ENCODE measurements at regions not wholly inside any gene's neighbourhood (a gene's known extent, or its start where the extent isn't known, plus 50 kb on each side); places are given as distances from the start of the nearest gene placed in this dataset.

DNA sequence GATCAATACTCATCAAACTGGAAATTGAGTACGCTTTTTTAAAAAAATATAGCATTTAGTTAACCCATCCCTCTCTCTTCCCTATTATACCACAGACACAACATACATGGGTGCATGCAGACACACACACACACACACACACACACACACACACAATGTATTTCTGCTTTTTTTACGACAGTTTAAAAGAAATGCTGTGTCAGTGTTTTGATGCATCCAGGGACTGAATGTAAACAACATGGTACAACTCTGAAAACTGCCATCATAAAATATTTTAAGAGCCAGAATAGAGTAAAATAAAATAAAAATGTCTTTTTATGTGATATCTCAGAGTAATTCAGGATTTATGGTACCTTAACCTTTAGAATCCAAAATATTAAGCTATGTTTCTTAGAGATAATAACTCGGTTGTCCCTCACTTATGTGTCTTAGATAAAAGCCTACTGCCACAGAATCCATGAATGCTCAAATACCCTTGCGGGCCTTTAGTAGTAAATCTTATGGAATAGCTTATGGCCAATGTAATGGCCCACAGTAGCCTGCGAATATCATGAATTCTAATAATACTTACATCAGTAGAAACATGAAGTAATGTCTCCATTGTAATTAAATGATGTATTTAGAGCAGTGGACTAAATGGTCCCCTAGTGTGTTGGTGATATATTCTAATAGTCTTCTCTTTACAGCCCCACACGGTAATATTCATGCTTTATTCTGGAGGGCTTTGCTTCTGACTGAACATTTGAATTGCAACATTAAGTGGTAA lies 251.6 kb upstream of the FIGN start:
- TF ChIP-seq CHD1 (IDR thresholded peaks at IDR 0.05; ENCODE audit: low read depth, low read length), result no peak
- TF ChIP-seq SMC3 (IDR thresholded peaks at IDR 0.05; ENCODE audit: low read depth, low read length), result no peak
- peak; percentile 26; the same call in 1 of the 2 replicates for TF ChIP-seq MAFK (IDR thresholded peaks at IDR 0.05; ENCODE audit: low read depth, low read length)
- Histone ChIP-seq H2AFZ (replicated peaks; ENCODE audit: low read length, poor library complexity) (no peak overlapping the region), H2BK15ac (ENCODE audit: low read depth, low read length) (no peak overlapping the region), H3K18ac (ENCODE audit: low read depth, low read length) (no peak overlapping the region), H3K4me1 (ENCODE audit: control insufficient read depth, insufficient read depth, low read length) (no peaks in the 10 kb centered on the region), H3K9me3 (ENCODE audit: control insufficient read depth, insufficient read depth, low read length) (0 out of 2 replicates have a peak, but pooled peaks cover 2% of the 10 kb centered on the region), H3K9me1 (ENCODE audit: insufficient read depth, low read length) (no peaks in the 10 kb centered on the region), H4K8ac (ENCODE audit: low read depth in 2 of 2, low read length in 2 of 2) (no peak overlapping the region), H3K4ac (ENCODE audit: low read depth, low read length) (no peak overlapping the region), H3K23ac (ENCODE audit: low read depth, low read length) (no peak overlapping the region), H2AK9ac (replicated peaks; ENCODE audit: low read depth, low read length, poor library complexity) (no peak overlapping the region), H3K36me3 (ENCODE audit: control insufficient read depth, insufficient read depth, low read length) (no peaks in the 10 kb centered on the region), H3K27ac (ENCODE audit: insufficient read depth, low read length) (no peak overlapping the region), H3K9ac (ENCODE audit: low read depth, low read length) (no peak overlapping the region), H3K4me2 (ENCODE audit: low read depth, low read length) (no peak overlapping the region), H3K27me3 (ENCODE audit: control insufficient read depth, insufficient read depth, low read length) (no peaks in the 10 kb centered on the region), H4K20me1 (ENCODE audit: insufficient read depth, low read length) (no peaks in the 10 kb centered on the region), H2AK5ac (ENCODE audit: low read depth, low read length) (no peak overlapping the region), H2BK20ac (ENCODE audit: low read depth, low read length) (no peak overlapping the region), H4K91ac (ENCODE audit: insufficient read depth, low read depth, low read length) (no peak overlapping the region), H3K56ac (ENCODE audit: extremely low read depth, insufficient read depth, low read length) (no peak overlapping the region), H2BK5ac (ENCODE audit: low read depth, low read length, poor library complexity, severe bottlenecking) (no peak overlapping the region), H3K79me1 (ENCODE audit: low read depth in 1 of 2, low read length in 2 of 2) (no peaks in the 10 kb centered on the region), H3K14ac (replicated peaks; ENCODE audit: low read depth, low read length) (no peak overlapping the region), H4K5ac (ENCODE audit: low read depth, low read length) (no peak overlapping the region), H2BK120ac (ENCODE audit: low read depth, low read length) (no peak overlapping the region), H3K4me3 (ENCODE audit: insufficient read depth, low read depth, low read length) (no peak overlapping the region)
- no CpG with 5 or more reads among the region's 6 CpGs for WGBS, 2 experiments (ENCODE audit: extremely low coverage in 2 of 2, insufficient read length in 1 of 2)
- CTCF ChIA-PET, result no interaction called here
- DNase-seq (no peak), ATAC-seq (ENCODE audit: low read depth) (no peak)
- POLR2A ChIA-PET (ENCODE audit: unreplicated experiment), result no interaction called here
- dilution Hi-C loops (cut with HindIII; ENCODE audit: low sequenced_read_pairs, unreplicated experiment), result no loop called here
- no TSS peak for BruUV-seq (replicated peaks)
- in situ Hi-C loops (cut with MboI; ENCODE audit: low sequenced_read_pairs), result no loop called here
- intact Hi-C loops (cut with micrococcal nuclease), result no loop called here

Measured in IMR-90 (cell line).